22Rv1 (cell line): ENCODE measurements at regions not wholly inside any gene's neighbourhood (a gene's known extent, or its start where the extent isn't known, plus 50 kb on each side); places are given as distances from the start of the nearest gene placed in this dataset.

Experiments
- CTCF ChIP-seq: fragments of 450-650 bp; IDR thresholded peaks from 2 replicates; pipeline ENCODE4 v1.5.1; 2017; ENCODE audit warnings: mild to moderate bottlenecking
- ZFX ChIP-seq: fragments of 450-650 bp; IDR thresholded peaks from 2 replicates; pipeline ENCODE4 v1.6.1; 2017; ENCODE audit warnings: antibody characterized with exemption, borderline replicate concordance

- no peak for TF ChIP-seq CTCF
- no peak for TF ChIP-seq ZFX
These were observed 229.4 kb downstream of the PTPRU start for GRCh38 chr1:29465755-29466154.
